HAP-1 (cell line): ENCODE measurements at regions not wholly inside any gene's neighbourhood (a gene's known extent, or its start where the extent isn't known, plus 50 kb on each side); places are given as distances from the start of the nearest gene placed in this dataset.

ENCODE experiments used
- DNase-seq, 2 experiments: peaks; one replicate each; pipeline ENCODE4 v3.0.0-alpha.2; 2016 to 2020; ENCODE audit warnings: low spot score in 2 of 2
- H3K27me3 ChIP-seq: fragments of 250-450 bp; sonication (Bioruptor Pico); 2 replicates; pipeline ENCODE4 v1.5.1; 2020; ENCODE audit warnings: low read depth, mild to moderate bottlenecking, moderate library complexity
- H3K36me3 ChIP-seq: fragments of 250-450 bp; sonication (Bioruptor Pico); replicated peaks from 2 replicates; pipeline ENCODE4 v1.5.1; 2020; ENCODE audit warnings: mild to moderate bottlenecking
- H3K4me1 ChIP-seq: fragments of 250-450 bp; sonication (Bioruptor Pico); 2 replicates; pipeline ENCODE4 v1.5.1; 2020; ENCODE audit warnings: mild to moderate bottlenecking
- H3K4me3 ChIP-seq: fragments of 250-450 bp; sonication (Bioruptor Pico); 2 replicates; pipeline ENCODE4 v1.5.1; 2020; ENCODE audit warnings: mild to moderate bottlenecking, moderate library complexity
- H3K9me3 ChIP-seq: fragments of 250-450 bp; sonication (Bioruptor Pico); 2 replicates; pipeline ENCODE4 v1.5.1; 2020; ENCODE audit warnings: mild to moderate bottlenecking, moderate library complexity
- in situ Hi-C: fragments of 300-500 bp; cut with MboI; formaldehyde crosslinking; loops from 3 replicates; pipeline ENCODE4 v1.14.3; 2020; ENCODE audit warnings: low sequenced_read_pairs, inconsistent platforms, mixed read lengths

DNA sequence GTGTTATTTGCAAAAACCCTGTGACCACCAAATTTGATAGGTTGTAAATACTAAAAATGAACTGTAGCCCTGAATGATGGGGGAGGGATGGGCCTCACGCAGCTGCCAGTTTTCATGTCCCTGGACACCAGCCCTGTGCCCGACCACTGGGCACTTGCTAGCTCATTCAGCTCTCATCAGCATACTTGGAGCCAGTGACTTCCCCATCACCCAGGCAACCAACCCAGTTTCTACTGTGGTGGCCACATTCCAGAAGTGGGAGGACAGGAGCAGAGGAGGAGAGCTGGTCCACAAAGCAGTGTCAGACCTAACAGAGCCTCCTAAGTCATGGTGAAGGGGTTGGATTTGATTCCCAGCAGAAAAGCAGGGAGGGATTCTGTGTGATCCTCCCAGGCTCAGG is 128.2 kb downstream of the CPEB2 start:
- no peak for DNase-seq
- no peak overlapping the region for H3K4me3 ChIP-seq
- no peaks in the 10 kb centered on the region for H3K36me3 ChIP-seq
- no peaks in the 10 kb centered on the region for H3K4me1 ChIP-seq
- no peaks in the 10 kb centered on the region for H3K9me3 ChIP-seq
- in situ Hi-C loops, result no loop called here
- H3K27me3 ChIP-seq, result peaks cover 3% of the 10 kb centered on the region; the same call in 1 of the 2 replicates

GRCh38 chr4:15131551-15131950 is 129.3 kb downstream of the CPEB2 start:
- Histone ChIP-seq H3K36me3 (no peaks in the 10 kb centered on the region), H3K4me1 (no peaks in the 10 kb centered on the region), H3K4me3 (no peak overlapping the region), H3K27me3 (peaks cover 3% of the 10 kb centered on the region; the same call in 1 of the 2 replicates), H3K9me3 (no peaks in the 10 kb centered on the region)
- no peak for DNase-seq
- in situ Hi-C loops, result no loop called here

DNA sequence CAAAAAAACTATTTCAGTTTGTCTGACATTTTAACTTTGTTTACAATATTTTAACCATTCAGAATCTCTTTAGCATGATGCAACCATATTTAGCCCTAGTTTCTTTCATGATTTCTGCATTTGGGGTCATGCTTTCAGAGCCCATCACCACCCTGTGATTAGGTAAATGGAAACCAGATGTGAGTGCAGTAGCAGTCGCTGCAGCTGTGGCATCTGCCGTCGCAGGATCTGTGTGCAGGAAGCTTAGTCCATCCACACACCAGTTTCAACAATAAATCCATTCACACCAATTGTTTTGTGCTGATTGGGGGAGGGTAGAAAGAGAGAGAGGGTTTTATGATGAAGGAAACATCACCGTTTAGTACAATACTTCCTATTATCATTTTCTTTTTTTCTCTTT is 130.5 kb downstream of the CPEB2 start:
- H3K4me3 ChIP-seq, result no peak overlapping the region
- no peak for DNase-seq

DNA sequence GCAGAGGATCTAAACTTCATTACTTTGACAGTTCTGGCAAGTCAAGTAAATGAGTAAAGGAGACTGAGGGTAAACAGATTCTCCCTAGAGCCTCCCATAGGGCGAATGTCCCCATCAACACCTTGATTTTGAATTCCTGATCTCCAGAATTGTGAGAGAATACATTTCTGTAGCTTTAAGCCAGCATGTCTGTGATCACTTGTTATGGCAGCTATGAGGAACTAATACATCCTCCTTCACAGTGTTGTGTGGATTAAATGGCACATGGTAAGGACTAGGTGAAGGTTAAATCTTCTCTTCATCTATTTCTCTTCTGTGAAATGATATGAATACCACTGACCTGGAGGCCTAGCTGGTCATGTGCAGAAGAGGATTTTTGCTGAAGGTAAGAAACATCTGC is 137.3 kb downstream of the CPEB2 start:
- Histone ChIP-seq H3K27me3 (no peaks in the 10 kb centered on the region), H3K4me1 (no peaks in the 10 kb centered on the region; the same call in 1 of the 2 replicates), H3K36me3 (no peaks in the 10 kb centered on the region), H3K4me3 (no peak overlapping the region), H3K9me3 (no peaks in the 10 kb centered on the region)
- in situ Hi-C loops, result no loop called here
- no peak for DNase-seq

More for the DNA sequence above, 130.5 kb downstream of the CPEB2 start:
- Histone ChIP-seq H3K4me1 (no peaks in the 10 kb centered on the region), H3K36me3 (no peaks in the 10 kb centered on the region), H3K27me3 (peaks cover 3% of the 10 kb centered on the region; the same call in 1 of the 2 replicates), H3K9me3 (no peaks in the 10 kb centered on the region)
- in situ Hi-C loops, result no loop called here

GRCh38 chr4:15142201-15142600 is 139.9 kb downstream of the CPEB2 start:
- in situ Hi-C loops, result no loop called here
- H3K9me3 ChIP-seq, result no peaks in the 10 kb centered on the region
- H3K4me3 ChIP-seq, result no peak overlapping the region
- no peak for DNase-seq
- H3K27me3 ChIP-seq, result no peaks in the 10 kb centered on the region
- no peaks in the 10 kb centered on the region for H3K36me3 ChIP-seq
- peaks cover 3% of the 10 kb centered on the region for H3K4me1 ChIP-seq

GRCh38 chr4:15143551-15143950 is 141.3 kb downstream of the CPEB2 start:
- Histone ChIP-seq H3K4me3 (no peak overlapping the region), H3K4me1 (peaks cover 3% of the 10 kb centered on the region), H3K9me3 (no peaks in the 10 kb centered on the region), H3K36me3 (no peaks in the 10 kb centered on the region), H3K27me3 (no peaks in the 10 kb centered on the region)
- no peak for DNase-seq
- in situ Hi-C loops, result no loop called here

- Histone ChIP-seq H3K27me3 (no peaks in the 10 kb centered on the region), H3K4me1 (peaks cover 5% of the 10 kb centered on the region), H3K36me3 (no peaks in the 10 kb centered on the region), H3K4me3 (no peak overlapping the region), H3K9me3 (no peaks in the 10 kb centered on the region)
- no peak for DNase-seq
- in situ Hi-C loops, result no loop called here
Observed at GRCh38 chr4:15144249-15144966, 142.1 kb downstream of the CPEB2 start.

DNA sequence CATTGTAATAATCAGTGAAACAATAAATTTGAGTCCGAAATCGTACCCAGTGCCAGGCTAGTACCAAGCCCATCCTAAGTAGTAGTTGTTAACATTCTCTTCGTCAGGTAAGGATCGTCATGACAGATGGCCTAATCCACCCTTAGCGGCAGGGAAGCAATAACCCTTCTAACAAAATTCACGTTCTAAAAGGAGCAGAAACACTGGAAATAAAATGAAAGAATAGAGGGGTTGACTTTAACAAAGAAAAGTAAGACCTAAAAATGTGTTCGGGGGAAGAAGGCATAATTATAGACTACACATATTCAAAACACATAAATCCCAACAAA is 142.7 kb downstream of the CPEB2 start:
- H3K36me3 ChIP-seq, result no peaks in the 10 kb centered on the region
- DNase-seq, result peak in 1 of 2 experiments; percentile 59
- H3K4me3 ChIP-seq, result no peak overlapping the region
- in situ Hi-C loops, result no loop called here
- no peaks in the 10 kb centered on the region for H3K9me3 ChIP-seq
- H3K27me3 ChIP-seq, result no peaks in the 10 kb centered on the region
- H3K4me1 ChIP-seq, result peaks cover 10% of the 10 kb centered on the region

DNA sequence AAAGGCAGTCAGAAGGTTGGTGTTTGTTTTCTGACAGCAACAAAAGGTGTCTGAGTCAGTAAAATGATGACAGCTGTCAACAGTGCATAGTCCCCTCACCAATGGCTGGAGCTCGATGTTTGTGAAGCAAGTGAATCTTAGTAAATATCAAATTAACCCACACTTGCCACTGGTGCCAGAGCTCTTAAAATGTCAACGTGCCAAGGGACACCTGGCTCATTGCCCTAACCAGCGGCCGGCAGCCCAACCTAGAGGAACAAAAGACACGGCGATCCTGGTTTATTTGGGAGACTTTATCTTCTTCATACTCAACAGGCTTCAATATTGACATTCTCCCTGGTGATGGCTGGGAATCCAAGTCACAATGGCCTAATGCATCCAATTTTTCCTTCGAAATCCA is 143.4 kb downstream of the CPEB2 start:
- in situ Hi-C loops, result no loop called here
- Histone ChIP-seq H3K9me3 (no peaks in the 10 kb centered on the region), H3K27me3 (no peaks in the 10 kb centered on the region), H3K36me3 (no peaks in the 10 kb centered on the region), H3K4me3 (no peak overlapping the region), H3K4me1 (peaks cover 14% of the 10 kb centered on the region)
- no peak for DNase-seq

DNA sequence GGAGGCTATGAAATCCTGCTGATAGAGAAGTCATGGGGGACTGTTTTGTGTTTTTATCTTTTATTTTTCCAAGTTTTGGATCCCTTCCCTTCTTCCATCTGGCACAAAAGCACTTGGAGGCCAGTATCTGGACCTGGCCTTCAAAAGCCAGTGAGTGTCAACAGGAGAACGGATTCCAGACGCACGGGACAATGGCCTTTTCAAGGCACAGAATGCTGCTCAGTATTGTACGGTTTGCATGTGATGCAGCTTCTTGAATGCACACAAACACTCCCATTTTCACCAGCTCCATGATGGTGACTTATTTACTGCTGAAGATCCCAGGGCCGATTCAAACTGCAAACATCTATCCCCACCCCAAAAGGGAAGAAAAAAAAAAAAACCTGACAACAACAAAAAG is 145.4 kb downstream of the CPEB2 start:
- no peaks in the 10 kb centered on the region for H3K27me3 ChIP-seq
- no peaks in the 10 kb centered on the region for H3K36me3 ChIP-seq
- no peak overlapping the region for H3K4me3 ChIP-seq
- H3K4me1 ChIP-seq, result peaks cover 14% of the 10 kb centered on the region
- DNase-seq, result no peak
- no peaks in the 10 kb centered on the region for H3K9me3 ChIP-seq
- in situ Hi-C loops, result no loop called here

DNA sequence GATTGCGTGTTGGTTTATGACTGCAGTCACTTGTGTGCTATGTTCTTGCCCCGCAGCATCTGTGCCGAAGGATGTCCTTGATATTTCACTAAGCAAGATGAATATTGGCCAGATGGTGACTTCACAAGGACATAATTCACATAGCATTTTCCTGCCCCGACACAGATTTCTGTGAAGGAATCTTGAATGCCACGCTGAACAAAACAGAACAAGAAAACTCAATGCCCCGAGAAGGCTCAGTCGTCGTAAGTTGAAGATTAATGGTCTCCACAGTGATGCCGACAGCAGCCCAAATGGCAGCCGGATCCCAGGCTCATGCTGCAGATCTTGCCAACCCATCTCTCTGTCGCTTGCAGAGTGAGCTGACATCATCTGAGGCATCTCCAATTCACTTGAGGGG is 145.9 kb downstream of the CPEB2 start:
- in situ Hi-C loops, result no loop called here
- no peaks in the 10 kb centered on the region for H3K36me3 ChIP-seq
- no peak overlapping the region for H3K4me3 ChIP-seq
- peaks cover 14% of the 10 kb centered on the region for H3K4me1 ChIP-seq
- no peaks in the 10 kb centered on the region for H3K9me3 ChIP-seq
- DNase-seq, result no peak
- no peaks in the 10 kb centered on the region for H3K27me3 ChIP-seq

DNA sequence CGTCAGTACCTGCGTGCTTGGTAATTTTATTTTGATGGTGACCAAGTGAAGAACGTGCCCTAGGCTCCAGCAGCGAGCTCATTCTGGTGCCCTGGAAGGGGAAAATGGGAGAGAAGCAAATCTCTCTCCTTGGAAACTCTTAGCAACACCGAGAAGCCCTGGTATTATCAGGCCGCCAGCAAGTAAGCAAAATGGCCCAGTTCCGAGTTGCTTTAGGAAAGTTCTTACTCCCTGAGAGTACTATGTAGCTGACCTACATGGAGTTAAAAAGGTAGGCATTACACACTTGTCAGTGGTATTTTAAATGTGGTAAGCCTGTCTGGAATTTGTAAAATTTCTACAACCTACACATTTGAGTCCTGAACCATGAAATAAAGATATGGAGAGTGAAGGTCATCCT is 146.4 kb downstream of the CPEB2 start:
- Histone ChIP-seq H3K4me3 (no peak overlapping the region), H3K36me3 (no peaks in the 10 kb centered on the region), H3K27me3 (no peaks in the 10 kb centered on the region), H3K4me1 (peaks cover 14% of the 10 kb centered on the region), H3K9me3 (no peaks in the 10 kb centered on the region)
- in situ Hi-C loops, result no loop called here
- DNase-seq, result no peak

- Histone ChIP-seq H3K4me1 (peaks cover 14% of the 10 kb centered on the region), H3K9me3 (no peaks in the 10 kb centered on the region), H3K36me3 (no peaks in the 10 kb centered on the region), H3K4me3 (no peak overlapping the region), H3K27me3 (no peaks in the 10 kb centered on the region)
- in situ Hi-C loops, result no loop called here
- DNase-seq, result no peak
Observed at GRCh38 chr4:15149234-15149838, 147.1 kb downstream of the CPEB2 start.

DNA sequence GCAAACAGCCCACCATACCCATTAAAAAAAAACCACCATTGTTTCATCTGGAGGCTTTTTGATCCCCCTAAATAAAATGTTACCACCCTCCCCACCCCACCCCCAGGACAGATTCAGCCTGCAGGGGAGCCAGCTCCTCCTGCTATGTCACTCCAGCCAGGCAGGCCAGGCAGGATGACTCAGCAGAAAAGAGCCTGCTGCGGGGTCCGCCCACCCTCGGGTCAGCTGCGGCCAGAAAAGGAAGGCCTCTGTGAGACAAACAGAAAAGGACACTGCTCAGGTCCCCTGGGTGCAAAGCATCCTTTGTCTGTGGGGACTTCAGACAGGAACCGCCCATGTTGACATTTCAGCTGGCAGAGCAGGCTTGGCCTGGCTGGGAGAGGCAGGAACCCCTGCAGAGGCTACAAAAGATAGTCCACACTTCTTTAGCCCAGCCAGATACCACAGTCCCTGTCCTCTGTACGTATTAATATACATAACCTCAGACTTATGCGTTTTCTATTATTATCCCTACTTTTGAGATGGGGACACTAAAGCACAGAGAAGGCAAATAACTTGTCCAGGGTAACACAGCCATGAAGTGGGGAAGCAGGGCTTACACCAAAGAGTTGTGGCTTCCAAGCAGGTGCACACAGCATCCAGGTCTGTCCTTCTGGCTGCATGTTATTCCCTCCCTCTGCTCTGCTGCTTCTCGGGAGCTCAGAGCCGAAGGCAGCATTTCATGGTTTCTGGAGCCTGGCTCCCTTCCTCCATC is 147.7 kb downstream of the CPEB2 start:
- H3K4me3 ChIP-seq, result no peak overlapping the region
- no peaks in the 10 kb centered on the region for H3K27me3 ChIP-seq
- H3K36me3 ChIP-seq, result no peaks in the 10 kb centered on the region
- peaks cover 14% of the 10 kb centered on the region for H3K4me1 ChIP-seq
- no peaks in the 10 kb centered on the region for H3K9me3 ChIP-seq
- in situ Hi-C loops, result no loop called here
- DNase-seq, result peak; percentile 21 to 72
